C4-2B (cell line): ENCODE measurements at regions not wholly inside any gene's neighbourhood (a gene's known extent, or its start where the extent isn't known, plus 50 kb on each side); places are given as distances from the start of the nearest gene placed in this dataset.
"Not testable (repeated sequence)": the region's sequence is repeated elsewhere in the genome, so short reads cannot be mapped to it uniquely, and the experiment has no call there.

Experiments
- H3K27ac ChIP-seq: fragments of 450-650 bp; 2 replicates; pipeline ENCODE4 v1.5.1; 2017
- ZFX ChIP-seq: fragments of 450-650 bp; IDR thresholded peaks from 2 replicates; pipeline ENCODE4 v1.6.1; 2017
- TF ChIP-seq, protein P1 (sequence below): fragments of 450-650 bp; conservative IDR thresholded peaks from 2 replicates; pipeline ENCODE4 v1.5.1; 2017; ENCODE audit warnings: mild to moderate bottlenecking

DNA sequence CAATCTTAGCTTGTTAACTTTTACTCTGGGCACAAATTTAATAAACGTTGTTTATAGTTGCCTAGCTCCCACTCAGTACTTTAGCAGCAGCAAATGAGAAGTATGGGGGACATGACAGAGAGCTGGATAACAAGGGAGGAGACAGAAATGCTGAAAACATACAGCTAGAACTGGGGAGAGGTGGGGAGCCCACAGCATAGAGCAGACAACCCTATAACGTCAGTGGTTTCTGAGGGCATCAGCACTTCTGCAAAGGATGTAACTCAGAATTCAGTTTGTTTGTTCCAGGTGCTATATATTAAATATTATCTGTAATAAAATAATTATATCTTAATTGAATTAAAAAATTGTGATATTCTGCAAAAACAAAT lies 1098.7 kb upstream of the FANCL start:
- no peak for TF ChIP-seq ZFX
- TF ChIP-seq, protein P1, sequence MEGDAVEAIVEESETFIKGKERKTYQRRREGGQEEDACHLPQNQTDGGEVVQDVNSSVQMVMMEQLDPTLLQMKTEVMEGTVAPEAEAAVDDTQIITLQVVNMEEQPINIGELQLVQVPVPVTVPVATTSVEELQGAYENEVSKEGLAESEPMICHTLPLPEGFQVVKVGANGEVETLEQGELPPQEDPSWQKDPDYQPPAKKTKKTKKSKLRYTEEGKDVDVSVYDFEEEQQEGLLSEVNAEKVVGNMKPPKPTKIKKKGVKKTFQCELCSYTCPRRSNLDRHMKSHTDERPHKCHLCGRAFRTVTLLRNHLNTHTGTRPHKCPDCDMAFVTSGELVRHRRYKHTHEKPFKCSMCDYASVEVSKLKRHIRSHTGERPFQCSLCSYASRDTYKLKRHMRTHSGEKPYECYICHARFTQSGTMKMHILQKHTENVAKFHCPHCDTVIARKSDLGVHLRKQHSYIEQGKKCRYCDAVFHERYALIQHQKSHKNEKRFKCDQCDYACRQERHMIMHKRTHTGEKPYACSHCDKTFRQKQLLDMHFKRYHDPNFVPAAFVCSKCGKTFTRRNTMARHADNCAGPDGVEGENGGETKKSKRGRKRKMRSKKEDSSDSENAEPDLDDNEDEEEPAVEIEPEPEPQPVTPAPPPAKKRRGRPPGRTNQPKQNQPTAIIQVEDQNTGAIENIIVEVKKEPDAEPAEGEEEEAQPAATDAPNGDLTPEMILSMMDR, result no peak
- no peak overlapping the region for H3K27ac ChIP-seq

DNA sequence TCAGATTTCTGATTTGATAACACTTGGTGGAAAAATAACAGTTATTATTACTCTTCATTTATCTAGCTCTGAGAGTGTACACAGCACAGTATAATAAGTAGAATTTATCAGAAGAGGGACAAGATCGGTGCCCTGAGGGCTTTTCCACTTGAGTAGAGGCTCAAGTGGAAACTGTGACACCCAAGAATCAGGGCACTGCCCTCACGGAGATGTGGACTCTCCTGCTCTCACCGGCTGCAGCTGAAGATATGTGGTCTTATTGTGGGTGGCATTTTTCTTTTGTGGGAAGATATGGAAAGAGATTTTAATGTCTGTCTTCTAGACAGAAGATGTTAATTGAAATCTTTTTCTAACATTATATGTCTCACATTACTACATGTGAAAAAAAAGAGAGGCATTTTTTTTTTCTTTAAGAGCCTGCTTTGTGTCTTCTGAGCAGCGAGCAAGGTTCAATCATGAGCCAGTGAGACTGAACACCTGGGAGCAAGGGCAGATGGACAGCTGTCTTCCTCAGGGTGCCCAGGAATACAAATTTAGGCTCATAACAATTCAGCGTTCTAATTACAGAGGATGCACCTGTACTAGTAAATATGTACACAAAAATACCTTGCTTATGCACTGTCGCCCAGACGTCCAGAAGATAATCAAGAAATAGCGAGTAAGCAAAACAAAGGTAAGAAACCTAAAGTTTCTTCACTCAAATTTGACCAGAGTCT lies 1098.2 kb upstream of the FANCL start:
- TF ChIP-seq, protein P1, result no peak
- no peak for TF ChIP-seq ZFX
- H3K27ac ChIP-seq, result no peak overlapping the region

DNA sequence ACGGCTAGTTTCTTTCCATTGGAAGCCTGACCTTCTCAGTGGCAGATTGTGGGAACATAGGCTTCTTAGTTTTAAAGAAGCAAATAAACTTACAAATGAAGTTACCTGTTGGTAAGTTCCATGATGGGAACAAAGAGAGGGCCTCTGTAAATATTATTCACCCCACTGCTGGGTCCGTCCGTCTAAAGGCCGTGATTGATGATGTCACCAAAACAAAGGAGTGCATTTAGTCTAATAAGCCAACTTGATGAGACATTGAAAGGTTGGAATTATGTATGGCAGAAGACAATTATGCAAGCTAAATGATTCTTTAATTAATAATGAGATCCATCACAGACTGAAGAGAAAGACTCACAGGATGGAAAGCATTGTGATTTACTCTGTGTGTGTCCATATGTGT lies 1091.9 kb upstream of the FANCL start:
- no peak overlapping the region for H3K27ac ChIP-seq
- no peak for TF ChIP-seq ZFX
- TF ChIP-seq, protein P1, result no peak

DNA sequence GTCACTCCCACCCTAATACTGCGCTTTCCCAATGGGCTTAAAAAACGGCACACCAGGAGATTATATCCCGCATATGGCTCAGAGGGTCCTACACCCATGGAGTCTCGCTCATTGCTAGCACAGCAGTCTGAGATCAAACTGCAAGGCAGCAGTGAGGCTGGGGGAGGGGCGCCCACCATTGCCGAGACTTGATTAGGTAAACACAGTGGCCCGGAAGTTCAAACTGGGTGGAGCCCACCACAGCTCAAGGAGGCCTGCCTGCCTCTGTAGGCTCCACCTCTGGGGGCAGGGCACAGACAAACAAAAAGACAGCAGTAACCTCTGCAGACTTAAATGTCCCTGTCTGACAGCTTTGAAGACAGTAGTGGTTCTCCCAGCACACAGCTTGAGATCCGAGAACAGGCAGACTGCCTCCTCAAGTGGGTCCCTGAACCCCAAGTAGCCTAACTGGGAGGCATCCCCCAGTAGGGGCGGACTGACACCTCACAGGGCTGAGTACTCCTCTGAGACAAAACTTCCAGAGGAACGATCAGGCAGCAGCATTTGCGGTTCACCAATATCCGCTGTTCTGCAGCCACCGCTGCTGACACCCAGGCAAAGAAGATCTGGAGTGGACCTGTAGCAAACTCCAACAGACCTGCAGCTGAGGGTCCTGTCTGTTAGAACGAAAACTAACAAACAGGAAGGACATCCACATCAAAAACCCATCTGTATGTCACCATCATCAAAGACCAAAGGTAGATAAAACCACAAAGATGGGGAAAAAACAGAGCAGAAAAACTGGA lies 1085.6 kb upstream of the FANCL start:
- H3K27ac ChIP-seq, result not testable (repeated sequence)

- TF ChIP-seq ZFX, result no peak
- TF ChIP-seq, protein P1, result no peak
- H3K27ac ChIP-seq, result no peak overlapping the region
Measured at GRCh38 chr2:59322870-59323269, 1081.7 kb upstream of the FANCL start.

- H3K27ac ChIP-seq, result no peak overlapping the region
- TF ChIP-seq ZFX, result no peak
- TF ChIP-seq, protein P1, result no peak
Measured at GRCh38 chr2:59322005-59322404, 1080.9 kb upstream of the FANCL start.

DNA sequence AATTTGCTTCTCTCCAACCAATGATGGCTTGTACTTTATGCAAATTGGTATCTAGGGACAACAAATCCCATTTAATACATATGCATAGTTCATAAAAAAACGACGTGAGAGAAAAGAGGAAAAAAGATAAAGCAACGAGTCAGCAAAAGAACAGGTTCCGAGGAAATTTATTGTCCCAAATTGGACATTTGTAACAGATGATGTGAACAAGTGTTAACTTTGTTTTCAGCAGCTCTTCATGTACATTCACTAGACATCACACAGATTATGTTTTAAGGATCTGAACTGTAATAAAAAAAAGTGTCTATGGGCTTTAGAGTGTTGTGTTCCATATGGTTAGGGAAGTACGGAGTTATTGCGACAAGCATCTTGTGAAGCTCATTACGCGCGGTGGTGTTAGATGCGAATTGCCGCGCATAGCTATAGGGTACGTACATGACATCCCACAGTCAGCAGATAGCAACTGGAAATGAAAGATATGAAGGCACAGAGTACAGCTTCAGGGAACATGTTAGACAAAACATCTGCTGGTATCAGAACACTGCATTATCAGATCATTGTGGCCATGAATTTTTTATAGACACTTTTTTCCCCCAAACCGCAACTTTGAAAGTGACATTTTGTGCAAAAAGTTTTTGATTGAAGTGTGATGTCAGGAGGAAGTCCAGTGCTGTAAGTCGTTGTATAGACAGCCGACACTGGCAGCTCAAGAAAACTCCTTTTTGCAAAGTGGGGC lies 1073.1 kb upstream of the FANCL start:
- no peak overlapping the region for H3K27ac ChIP-seq
- TF ChIP-seq ZFX, result no peak
- TF ChIP-seq, protein P1, result no peak
